ENCODE measurements at regions not wholly inside any gene's neighbourhood (a gene's known extent, or its start where the extent isn't known, plus 50 kb on each side); places are given as distances from the start of the nearest gene placed in this dataset.

DNA sequence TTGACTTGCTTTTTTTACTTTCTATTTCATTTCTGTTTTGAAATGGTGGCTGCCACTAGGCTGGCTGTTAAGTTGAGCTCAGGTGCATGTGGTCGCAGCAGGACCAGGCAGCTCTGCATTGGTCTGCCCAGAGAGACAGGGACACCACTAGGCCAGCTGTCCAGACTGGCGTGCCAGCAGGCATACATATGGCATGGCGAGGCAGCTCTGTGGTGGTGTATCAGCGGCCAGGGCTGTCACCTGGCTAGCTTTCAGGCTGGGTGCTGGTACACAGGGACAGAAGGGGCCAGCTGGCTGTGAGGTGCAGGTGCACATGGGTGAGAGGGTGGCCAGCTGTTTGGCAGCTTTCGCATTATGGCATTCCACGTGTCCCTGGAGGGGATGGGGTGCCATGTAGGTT is 654.0 kb upstream of the ACO1 start:
- TF ChIP-seq, protein P1, sequence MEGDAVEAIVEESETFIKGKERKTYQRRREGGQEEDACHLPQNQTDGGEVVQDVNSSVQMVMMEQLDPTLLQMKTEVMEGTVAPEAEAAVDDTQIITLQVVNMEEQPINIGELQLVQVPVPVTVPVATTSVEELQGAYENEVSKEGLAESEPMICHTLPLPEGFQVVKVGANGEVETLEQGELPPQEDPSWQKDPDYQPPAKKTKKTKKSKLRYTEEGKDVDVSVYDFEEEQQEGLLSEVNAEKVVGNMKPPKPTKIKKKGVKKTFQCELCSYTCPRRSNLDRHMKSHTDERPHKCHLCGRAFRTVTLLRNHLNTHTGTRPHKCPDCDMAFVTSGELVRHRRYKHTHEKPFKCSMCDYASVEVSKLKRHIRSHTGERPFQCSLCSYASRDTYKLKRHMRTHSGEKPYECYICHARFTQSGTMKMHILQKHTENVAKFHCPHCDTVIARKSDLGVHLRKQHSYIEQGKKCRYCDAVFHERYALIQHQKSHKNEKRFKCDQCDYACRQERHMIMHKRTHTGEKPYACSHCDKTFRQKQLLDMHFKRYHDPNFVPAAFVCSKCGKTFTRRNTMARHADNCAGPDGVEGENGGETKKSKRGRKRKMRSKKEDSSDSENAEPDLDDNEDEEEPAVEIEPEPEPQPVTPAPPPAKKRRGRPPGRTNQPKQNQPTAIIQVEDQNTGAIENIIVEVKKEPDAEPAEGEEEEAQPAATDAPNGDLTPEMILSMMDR (IDR thresholded peaks at IDR 0.05): no peak
- TF ChIP-seq SIN3A (IDR thresholded peaks at IDR 0.05; ENCODE audit: borderline replicate concordance, insufficient read depth, low read depth, low read length): no peak
- no peak for TF ChIP-seq TCF7L2 (IDR thresholded peaks at IDR 0.05; ENCODE audit: low read depth, low read length)
